ENCODE measurements at regions not wholly inside any gene's neighbourhood (a gene's known extent, or its start where the extent isn't known, plus 50 kb on each side); places are given as distances from the start of the nearest gene placed in this dataset.

GRCh38 chr20:22918286-22918983, 116.7 kb upstream of the SSTR4 start:
- DNase-seq (ENCODE audit: low spot score): no peak

- DNase-seq (ENCODE audit: low spot score): no peak
These were observed 114.2 kb upstream of the SSTR4 start for GRCh38 chr20:22920898-22921297.

- peak; percentile 38 for DNase-seq (ENCODE audit: low spot score)
These were observed 113.3 kb upstream of the SSTR4 start for GRCh38 chr20:22921595-22922421.

GRCh38 chr20:22922987-22923386, 112.1 kb upstream of the SSTR4 start:
- no peak for DNase-seq (ENCODE audit: low spot score)

GRCh38 chr20:22924046-22924737, 110.9 kb upstream of the SSTR4 start:
- no peak for DNase-seq (ENCODE audit: low spot score)

- DNase-seq (ENCODE audit: low spot score): no peak
These were observed 110.0 kb upstream of the SSTR4 start for GRCh38 chr20:22924949-22925612.

- DNase-seq (ENCODE audit: low spot score): no peak
These were observed 109.5 kb upstream of the SSTR4 start for GRCh38 chr20:22925613-22925983.

- DNase-seq (ENCODE audit: low spot score): no peak
These were observed 107.6 kb upstream of the SSTR4 start for GRCh38 chr20:22927537-22927936.

GRCh38 chr20:22928679-22929078, 106.4 kb upstream of the SSTR4 start:
- DNase-seq (ENCODE audit: low spot score): no peak

GRCh38 chr20:22929661-22930060, 105.5 kb upstream of the SSTR4 start:
- DNase-seq (ENCODE audit: low spot score): no peak

GRCh38 chr20:22931653-22932608, 103.2 kb upstream of the SSTR4 start:
- no peak for DNase-seq (ENCODE audit: low spot score)

- DNase-seq (ENCODE audit: low spot score): peak; percentile 84
These were observed 95.9 kb upstream of the SSTR4 start for GRCh38 chr20:22939181-22939580.

- no peak for DNase-seq (ENCODE audit: low spot score)
These were observed 94.8 kb upstream of the SSTR4 start for GRCh38 chr20:22940350-22940749.

- DNase-seq (ENCODE audit: low spot score): no peak
These were observed 93.6 kb upstream of the SSTR4 start for GRCh38 chr20:22941550-22941949.

- no peak for DNase-seq (ENCODE audit: low spot score)
These were observed 92.4 kb upstream of the SSTR4 start for GRCh38 chr20:22942742-22943141.

- no peak for DNase-seq (ENCODE audit: low spot score)
These were observed 91.0 kb upstream of the SSTR4 start for GRCh38 chr20:22944062-22944461.

GRCh38 chr20:22944936-22945335, 90.2 kb upstream of the SSTR4 start:
- no peak for DNase-seq (ENCODE audit: low spot score)

- no peak for DNase-seq (ENCODE audit: low spot score)
These were observed 88.5 kb upstream of the SSTR4 start for GRCh38 chr20:22946596-22946995.

- peak; percentile 57 for DNase-seq (ENCODE audit: low spot score)
These were observed 85.6 kb upstream of the SSTR4 start for GRCh38 chr20:22949331-22950109.

GRCh38 chr20:22951966-22952365, 83.1 kb upstream of the SSTR4 start:
- DNase-seq (ENCODE audit: low spot score): no peak

Measured in COLO829 (cell line).